Mucosa of descending colon (tissue), 3 donors: ENCODE measurements at regions not wholly inside any gene's neighbourhood (a gene's known extent, or its start where the extent isn't known, plus 50 kb on each side); places are given as distances from the start of the nearest gene placed in this dataset.

Experiments used
- ATAC-seq: fragments of 200-7000 bp; cut with Tn5 transposase; one replicate; pipeline ENCODE4 v1.9.1; 2020; ENCODE audit warnings: mild to moderate bottlenecking, moderate library complexity
- DNase-seq, 3 donors: peaks; one replicate each; pipeline ENCODE4 v3.0.0-alpha.2; 2020
- H3K36me3 ChIP-seq: fragments of 200-600 bp; one replicate; pipeline ENCODE4 v1.8.0; 2021; ENCODE audit warnings: low read depth, mild to moderate bottlenecking
- H3K4me1 ChIP-seq: fragments of 200-600 bp; one replicate; pipeline ENCODE4 v1.8.0; 2021; ENCODE audit warnings: low read depth, mild to moderate bottlenecking
- H3K4me3 ChIP-seq: fragments of 200-600 bp; one replicate; pipeline ENCODE4 v1.8.0; 2021; ENCODE audit warnings: mild to moderate bottlenecking
- H3K9me3 ChIP-seq: fragments of 200-600 bp; one replicate; pipeline ENCODE4 v1.8.0; 2021; ENCODE audit warnings: mild to moderate bottlenecking
- intact Hi-C, 2 donors: fragments of 100-400 bp; cut with DNase I in 1 of 2; cut with micrococcal nuclease in 1 of 2; formaldehyde crosslinking; loops; one replicate each; pipeline versions ENCODE4 v1.11.0 to v1.11.1; 2022; cut with DNase I, micrococcal nuclease
- TF ChIP-seq, protein P1 (sequence below): fragments of 200-600 bp; IDR thresholded peaks from one replicate; pipeline ENCODE4 v1.8.0; 2022; ENCODE audit warnings: antibody characterized with exemption, mild to moderate bottlenecking
- donor health status: DM: no; HTN: no; CAD: no; lungs with moderate emphysema.
- donor health status: DM: no; HTN: no; CAD: no.
- donor health status: DM: no; HTN: yes; CAD: no.

- H3K9me3 ChIP-seq, result no peaks in the 10 kb centered on the region
- TF ChIP-seq, protein P1, sequence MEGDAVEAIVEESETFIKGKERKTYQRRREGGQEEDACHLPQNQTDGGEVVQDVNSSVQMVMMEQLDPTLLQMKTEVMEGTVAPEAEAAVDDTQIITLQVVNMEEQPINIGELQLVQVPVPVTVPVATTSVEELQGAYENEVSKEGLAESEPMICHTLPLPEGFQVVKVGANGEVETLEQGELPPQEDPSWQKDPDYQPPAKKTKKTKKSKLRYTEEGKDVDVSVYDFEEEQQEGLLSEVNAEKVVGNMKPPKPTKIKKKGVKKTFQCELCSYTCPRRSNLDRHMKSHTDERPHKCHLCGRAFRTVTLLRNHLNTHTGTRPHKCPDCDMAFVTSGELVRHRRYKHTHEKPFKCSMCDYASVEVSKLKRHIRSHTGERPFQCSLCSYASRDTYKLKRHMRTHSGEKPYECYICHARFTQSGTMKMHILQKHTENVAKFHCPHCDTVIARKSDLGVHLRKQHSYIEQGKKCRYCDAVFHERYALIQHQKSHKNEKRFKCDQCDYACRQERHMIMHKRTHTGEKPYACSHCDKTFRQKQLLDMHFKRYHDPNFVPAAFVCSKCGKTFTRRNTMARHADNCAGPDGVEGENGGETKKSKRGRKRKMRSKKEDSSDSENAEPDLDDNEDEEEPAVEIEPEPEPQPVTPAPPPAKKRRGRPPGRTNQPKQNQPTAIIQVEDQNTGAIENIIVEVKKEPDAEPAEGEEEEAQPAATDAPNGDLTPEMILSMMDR, result no peak
- DNase-seq, result no peak
- H3K36me3 ChIP-seq, result no peaks in the 10 kb centered on the region
- ATAC-seq, result no peak
- intact Hi-C loops, result no loop called here
- H3K4me3 ChIP-seq, result no peak overlapping the region
- H3K4me1 ChIP-seq, result no peaks in the 10 kb centered on the region
Measured at GRCh38 chr3:63056932-63057331, 181.7 kb upstream of the CADPS start.

- Histone ChIP-seq H3K36me3 (no peaks in the 10 kb centered on the region), H3K4me1 (no peaks in the 10 kb centered on the region), H3K9me3 (no peaks in the 10 kb centered on the region), H3K4me3 (no peak overlapping the region)
- DNase-seq, result no peak
- ATAC-seq, result no peak
- intact Hi-C loops, result no loop called here
- TF ChIP-seq, protein P1, result no peak
Measured at GRCh38 chr3:63060412-63060811, 185.2 kb upstream of the CADPS start.

DNA sequence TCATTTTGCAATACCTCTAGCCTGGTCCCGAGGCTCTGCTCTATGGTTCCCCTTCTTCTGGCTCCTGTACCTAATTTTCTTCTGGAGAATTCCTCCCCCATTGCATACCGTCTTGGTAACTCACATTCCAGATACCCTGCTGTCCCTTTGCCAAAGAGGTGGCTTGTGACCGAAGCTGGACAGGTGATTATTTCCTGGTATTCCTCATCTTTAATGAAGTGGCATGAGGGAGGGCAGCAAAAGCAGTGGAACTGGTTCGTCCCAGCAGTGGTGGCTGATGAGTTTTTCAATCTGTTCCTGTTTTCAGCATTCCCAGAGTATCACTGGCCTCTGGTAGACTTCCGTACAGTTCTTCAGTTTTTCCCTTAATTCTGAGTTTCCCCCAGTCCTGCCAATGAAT, 186.2 kb upstream of the CADPS start:
- TF ChIP-seq, protein P1, result no peak
- ATAC-seq, result no peak
- no peaks in the 10 kb centered on the region for H3K9me3 ChIP-seq
- intact Hi-C loops, result no loop called here
- H3K4me1 ChIP-seq, result no peaks in the 10 kb centered on the region
- no peak overlapping the region for H3K4me3 ChIP-seq
- no peaks in the 10 kb centered on the region for H3K36me3 ChIP-seq
- no peak for DNase-seq

DNA sequence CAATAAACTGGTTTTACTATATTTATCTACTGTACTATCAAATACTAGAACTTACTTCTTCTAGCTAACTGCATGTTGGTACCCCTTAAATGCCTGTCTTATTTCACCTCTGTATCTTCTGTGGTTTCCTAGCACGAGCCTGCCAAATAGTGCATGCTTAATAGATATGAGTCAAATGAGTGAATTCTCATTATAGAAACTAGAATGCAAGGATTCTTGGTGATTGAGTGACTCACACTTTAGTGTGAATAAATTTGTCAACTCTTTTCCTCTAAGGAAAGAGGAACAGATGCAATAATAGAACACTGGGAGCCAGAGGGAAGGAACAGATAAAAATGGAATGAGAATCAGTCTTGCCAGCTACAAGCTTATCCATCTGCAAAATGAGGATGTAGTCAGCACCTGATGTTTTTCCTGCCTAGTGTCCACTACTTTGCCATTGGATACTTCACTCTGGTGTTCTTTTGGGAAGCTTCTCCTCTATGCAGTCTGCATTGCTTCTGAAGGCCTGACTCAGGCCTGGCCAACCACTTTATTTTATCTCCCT, 189.1 kb upstream of the CADPS start:
- DNase-seq (no peak), ATAC-seq (no peak)
- Histone ChIP-seq H3K4me1 (no peaks in the 10 kb centered on the region), H3K9me3 (no peaks in the 10 kb centered on the region), H3K4me3 (no peak overlapping the region), H3K36me3 (no peaks in the 10 kb centered on the region)
- TF ChIP-seq, protein P1, result no peak
- intact Hi-C loops, result no loop called here

- ATAC-seq, result peak; percentile 55
- Histone ChIP-seq H3K36me3 (no peaks in the 10 kb centered on the region), H3K4me3 (no peak overlapping the region), H3K9me3 (no peaks in the 10 kb centered on the region), H3K4me1 (no peaks in the 10 kb centered on the region)
- TF ChIP-seq, protein P1, result no peak
- DNase-seq, result peak in 1 of 3 donors; percentile 75
- intact Hi-C loops, result no loop called here
Measured at GRCh38 chr3:63067999-63068645, 192.9 kb upstream of the CADPS start.
